HCT116 (cell line): ENCODE measurements at regions not wholly inside any gene's neighbourhood (a gene's known extent, or its start where the extent isn't known, plus 50 kb on each side); places are given as distances from the start of the nearest gene placed in this dataset.

Experiments used
- CBX3 ChIP-seq: IDR thresholded peaks from 2 replicates; pipeline ENCODE4 v1.6.1; 2012; ENCODE audit warnings: low read depth
- CEBPB ChIP-seq: IDR thresholded peaks from 2 replicates; pipeline ENCODE4 v1.6.1; 2012; ENCODE audit warnings: low read depth
- CTCF ChIP-seq, 3 experiments: fragments of 200-600 bp in 1 of 3; sonication (generic) in 1 of 3; IDR thresholded peaks in 2 of 3; conservative IDR thresholded peaks in 1 of 3; 2 replicates each; pipeline ENCODE4 v1.5.1; 2012 to 2017; ENCODE audit warnings: low read depth in 2 of 3, low read length in 2 of 3, antibody characterized with exemption in 1 of 3, borderline replicate concordance in 1 of 3, control low read depth in 1 of 3, mild to moderate bottlenecking in 1 of 3, mixed read lengths in 1 of 3, mixed run types in 1 of 3, moderate library complexity in 1 of 3; ENCODE audit not compliant: insufficient read depth in 1 of 3
- EZH2 ChIP-seq: fragments of 200-600 bp; sonication (generic); IDR thresholded peaks from 2 replicates; pipeline ENCODE4 v1.6.1; 2017; ENCODE audit warnings: antibody characterized with exemption, mixed run types
- EZH2phosphoT487 ChIP-seq: fragments of 200-600 bp; IDR thresholded peaks from 2 replicates; pipeline ENCODE4 v1.6.1; 2018; ENCODE audit warnings: antibody characterized with exemption, borderline replicate concordance
- POLR2A ChIP-seq: IDR thresholded peaks from 2 replicates; pipeline ENCODE4 v1.7.0; 2011; ENCODE audit warnings: borderline replicate concordance; ENCODE audit not compliant: insufficient read depth, insufficient read length; ENCODE audit errors: extremely low read depth
- POLR2AphosphoS5 ChIP-seq: IDR thresholded peaks from 2 replicates; pipeline ENCODE4 v1.6.1; 2011; ENCODE audit warnings: mild to moderate bottlenecking, low read depth, low read length, moderate library complexity
- RAD21 ChIP-seq: IDR thresholded peaks from 2 replicates; pipeline ENCODE4 v1.6.1; 2012; ENCODE audit warnings: low read depth, mild to moderate bottlenecking
- SIN3A ChIP-seq: IDR thresholded peaks from 2 replicates; pipeline ENCODE4 v1.6.1; 2012; ENCODE audit warnings: low read depth
- YY1 ChIP-seq: IDR thresholded peaks from 2 replicates; pipeline ENCODE4 v1.6.1; 2011; ENCODE audit warnings: low read length, low read depth, moderate library complexity, mild to moderate bottlenecking; ENCODE audit not compliant: insufficient replicate concordance; ENCODE audit errors: extremely low read depth
- TF ChIP-seq, protein P1 (sequence below): IDR thresholded peaks from 2 replicates; pipeline ENCODE4 v1.6.1; 2012; ENCODE audit warnings: low read depth
- TF ChIP-seq, protein P2 (sequence below): IDR thresholded peaks from 2 replicates; pipeline ENCODE4 v1.6.1; 2012
- TF ChIP-seq, protein P3 (sequence below): IDR thresholded peaks from 2 replicates; pipeline ENCODE4 v1.6.1; 2011; ENCODE audit warnings: mild to moderate bottlenecking, low read length, moderate library complexity; ENCODE audit not compliant: insufficient replicate concordance; ENCODE audit errors: extremely low read depth

DNA sequence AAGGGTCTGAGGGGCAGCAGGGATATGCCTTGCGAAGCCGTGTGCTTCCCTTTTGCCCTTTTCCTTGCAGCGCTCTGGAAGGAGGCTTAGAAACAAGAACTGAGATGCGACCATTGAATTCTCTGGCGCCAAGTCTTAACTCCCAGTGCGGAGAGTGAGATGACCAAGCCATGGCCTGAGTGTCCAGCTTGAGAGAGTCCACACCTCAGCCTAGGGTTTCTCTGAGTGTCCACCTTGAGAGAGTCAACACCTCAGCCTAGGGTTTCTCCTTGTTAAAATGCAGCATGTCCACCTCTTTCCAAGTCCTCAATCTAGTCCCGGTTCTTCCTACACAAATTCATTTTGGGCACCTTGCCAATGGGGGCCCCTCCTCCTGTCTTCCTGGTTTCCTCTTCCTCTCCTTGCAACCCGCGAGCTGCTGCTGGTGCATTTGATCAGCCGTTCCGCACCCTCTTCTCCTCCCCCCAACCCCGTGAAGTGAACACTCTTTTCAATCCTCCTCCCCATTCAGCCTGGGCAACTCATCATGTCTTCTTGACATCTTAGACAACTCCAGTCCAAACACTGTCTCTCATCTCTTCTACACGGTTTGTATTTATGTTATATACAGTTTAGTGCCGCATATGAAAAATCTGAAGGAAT, 178.2 kb upstream of the PITRM1 start:
- TF ChIP-seq POLR2AphosphoS5: no peak
- no peak for TF ChIP-seq EZH2
- TF ChIP-seq CEBPB: no peak
- TF ChIP-seq, protein P1, sequence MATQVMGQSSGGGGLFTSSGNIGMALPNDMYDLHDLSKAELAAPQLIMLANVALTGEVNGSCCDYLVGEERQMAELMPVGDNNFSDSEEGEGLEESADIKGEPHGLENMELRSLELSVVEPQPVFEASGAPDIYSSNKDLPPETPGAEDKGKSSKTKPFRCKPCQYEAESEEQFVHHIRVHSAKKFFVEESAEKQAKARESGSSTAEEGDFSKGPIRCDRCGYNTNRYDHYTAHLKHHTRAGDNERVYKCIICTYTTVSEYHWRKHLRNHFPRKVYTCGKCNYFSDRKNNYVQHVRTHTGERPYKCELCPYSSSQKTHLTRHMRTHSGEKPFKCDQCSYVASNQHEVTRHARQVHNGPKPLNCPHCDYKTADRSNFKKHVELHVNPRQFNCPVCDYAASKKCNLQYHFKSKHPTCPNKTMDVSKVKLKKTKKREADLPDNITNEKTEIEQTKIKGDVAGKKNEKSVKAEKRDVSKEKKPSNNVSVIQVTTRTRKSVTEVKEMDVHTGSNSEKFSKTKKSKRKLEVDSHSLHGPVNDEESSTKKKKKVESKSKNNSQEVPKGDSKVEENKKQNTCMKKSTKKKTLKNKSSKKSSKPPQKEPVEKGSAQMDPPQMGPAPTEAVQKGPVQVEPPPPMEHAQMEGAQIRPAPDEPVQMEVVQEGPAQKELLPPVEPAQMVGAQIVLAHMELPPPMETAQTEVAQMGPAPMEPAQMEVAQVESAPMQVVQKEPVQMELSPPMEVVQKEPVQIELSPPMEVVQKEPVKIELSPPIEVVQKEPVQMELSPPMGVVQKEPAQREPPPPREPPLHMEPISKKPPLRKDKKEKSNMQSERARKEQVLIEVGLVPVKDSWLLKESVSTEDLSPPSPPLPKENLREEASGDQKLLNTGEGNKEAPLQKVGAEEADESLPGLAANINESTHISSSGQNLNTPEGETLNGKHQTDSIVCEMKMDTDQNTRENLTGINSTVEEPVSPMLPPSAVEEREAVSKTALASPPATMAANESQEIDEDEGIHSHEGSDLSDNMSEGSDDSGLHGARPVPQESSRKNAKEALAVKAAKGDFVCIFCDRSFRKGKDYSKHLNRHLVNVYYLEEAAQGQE: no peak
- TF ChIP-seq POLR2A: no peak
- no peak for TF ChIP-seq EZH2phosphoT487
- TF ChIP-seq, protein P2, sequence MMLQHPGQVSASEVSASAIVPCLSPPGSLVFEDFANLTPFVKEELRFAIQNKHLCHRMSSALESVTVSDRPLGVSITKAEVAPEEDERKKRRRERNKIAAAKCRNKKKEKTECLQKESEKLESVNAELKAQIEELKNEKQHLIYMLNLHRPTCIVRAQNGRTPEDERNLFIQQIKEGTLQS: no peak
- TF ChIP-seq CTCF (IDR thresholded peaks at IDR 0.05 in 2 of 3, conservative IDR thresholded peaks at IDR 0.05 in 1 of 3; ENCODE audit: borderline replicate concordance in 1 of 3, insufficient read depth in 1 of 3, low read depth in 2 of 3, low read length in 2 of 3): no peak
- TF ChIP-seq YY1: no peak
- TF ChIP-seq, protein P3, sequence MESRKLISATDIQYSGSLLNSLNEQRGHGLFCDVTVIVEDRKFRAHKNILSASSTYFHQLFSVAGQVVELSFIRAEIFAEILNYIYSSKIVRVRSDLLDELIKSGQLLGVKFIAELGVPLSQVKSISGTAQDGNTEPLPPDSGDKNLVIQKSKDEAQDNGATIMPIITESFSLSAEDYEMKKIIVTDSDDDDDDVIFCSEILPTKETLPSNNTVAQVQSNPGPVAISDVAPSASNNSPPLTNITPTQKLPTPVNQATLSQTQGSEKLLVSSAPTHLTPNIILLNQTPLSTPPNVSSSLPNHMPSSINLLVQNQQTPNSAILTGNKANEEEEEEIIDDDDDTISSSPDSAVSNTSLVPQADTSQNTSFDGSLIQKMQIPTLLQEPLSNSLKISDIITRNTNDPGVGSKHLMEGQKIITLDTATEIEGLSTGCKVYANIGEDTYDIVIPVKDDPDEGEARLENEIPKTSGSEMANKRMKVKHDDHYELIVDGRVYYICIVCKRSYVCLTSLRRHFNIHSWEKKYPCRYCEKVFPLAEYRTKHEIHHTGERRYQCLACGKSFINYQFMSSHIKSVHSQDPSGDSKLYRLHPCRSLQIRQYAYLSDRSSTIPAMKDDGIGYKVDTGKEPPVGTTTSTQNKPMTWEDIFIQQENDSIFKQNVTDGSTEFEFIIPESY: no peak
- no peak for TF ChIP-seq CBX3
- no peak for TF ChIP-seq SIN3A
- no peak for TF ChIP-seq RAD21
